Ectodermal cell (in vitro differentiated cells): ENCODE measurements at regions not wholly inside any gene's neighbourhood (a gene's known extent, or its start where the extent isn't known, plus 50 kb on each side); places are given as distances from the start of the nearest gene placed in this dataset.
"Not testable (repeated sequence)": the region's sequence is repeated elsewhere in the genome, so short reads cannot be mapped to it uniquely, and the experiment has no call there.

Source experiments
- H3K27ac ChIP-seq: 2 replicates; pipeline ENCODE4 v1.7.0; 2013; ENCODE audit warnings: mild to moderate bottlenecking, low read depth, low read length; ENCODE audit not compliant: insufficient read depth, poor library complexity, severe bottlenecking
- H3K27me3 ChIP-seq: 2 replicates; pipeline ENCODE4 v1.7.0; 2013; ENCODE audit warnings: mild to moderate bottlenecking, low read length; ENCODE audit not compliant: insufficient read depth, control insufficient read depth, poor library complexity, severe bottlenecking
- H3K36me3 ChIP-seq: one replicate; pipeline ENCODE4 v1.7.0; 2013; ENCODE audit warnings: low read length; ENCODE audit not compliant: control insufficient read depth, insufficient read depth
- H3K4me1 ChIP-seq: one replicate; pipeline ENCODE4 v1.7.0; 2013; ENCODE audit warnings: low read length; ENCODE audit not compliant: control insufficient read depth, insufficient read depth
- H3K4me3 ChIP-seq: 2 replicates; pipeline ENCODE4 v1.7.0; 2013; ENCODE audit warnings: low read depth, low read length, control low read depth; ENCODE audit not compliant: insufficient read depth
- H3K9me3 ChIP-seq: 2 replicates; pipeline ENCODE4 v1.7.0; 2013; ENCODE audit warnings: mild to moderate bottlenecking, low read length, moderate library complexity; ENCODE audit not compliant: control insufficient read depth
- WGBS, 2 experiments: methylation state at CpG; one replicate each; pipeline ENCODE4 v1.1.7; 2013; ENCODE audit warnings: missing lambda C conversion rate in 2 of 2; 5-methylcytosine and 5-hydroxymethylcytosine counted together

DNA sequence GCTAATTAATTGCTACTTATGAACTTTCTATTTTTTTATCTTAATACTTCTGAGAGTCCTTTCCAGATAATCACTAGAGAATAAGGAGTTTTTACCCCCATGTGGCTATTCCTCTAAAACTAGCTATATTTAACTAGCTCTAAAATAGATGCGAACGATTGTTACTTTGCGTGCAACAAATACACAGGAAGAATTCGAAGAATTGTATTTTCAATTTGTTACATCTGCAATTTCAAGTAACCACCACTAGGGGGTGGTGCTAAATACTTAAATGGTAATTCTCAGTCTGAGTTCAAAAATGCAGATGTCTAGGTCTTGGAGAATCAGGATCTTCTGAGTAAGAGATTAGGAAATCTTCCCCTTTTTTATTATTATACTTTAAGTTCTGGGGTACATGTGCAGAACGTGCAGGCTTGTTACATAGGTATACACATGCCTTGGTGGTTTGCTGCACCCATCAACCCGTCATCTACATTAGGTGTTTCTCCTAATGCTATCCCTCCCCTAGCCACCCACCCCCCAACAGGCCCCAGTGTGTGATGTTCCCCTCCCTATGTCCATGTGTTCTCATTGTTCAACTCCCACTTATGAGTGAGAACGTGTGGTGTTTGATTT is 80.9 kb upstream of the KIF2A start:
- 87 to 89% methylated on average over 6 of the region's 7 CpGs for WGBS, 2 experiments
- not testable (repeated sequence) for H3K27ac ChIP-seq, H3K36me3 ChIP-seq, H3K4me1 ChIP-seq, H3K9me3 ChIP-seq, H3K27me3 ChIP-seq, H3K4me3 ChIP-seq

DNA sequence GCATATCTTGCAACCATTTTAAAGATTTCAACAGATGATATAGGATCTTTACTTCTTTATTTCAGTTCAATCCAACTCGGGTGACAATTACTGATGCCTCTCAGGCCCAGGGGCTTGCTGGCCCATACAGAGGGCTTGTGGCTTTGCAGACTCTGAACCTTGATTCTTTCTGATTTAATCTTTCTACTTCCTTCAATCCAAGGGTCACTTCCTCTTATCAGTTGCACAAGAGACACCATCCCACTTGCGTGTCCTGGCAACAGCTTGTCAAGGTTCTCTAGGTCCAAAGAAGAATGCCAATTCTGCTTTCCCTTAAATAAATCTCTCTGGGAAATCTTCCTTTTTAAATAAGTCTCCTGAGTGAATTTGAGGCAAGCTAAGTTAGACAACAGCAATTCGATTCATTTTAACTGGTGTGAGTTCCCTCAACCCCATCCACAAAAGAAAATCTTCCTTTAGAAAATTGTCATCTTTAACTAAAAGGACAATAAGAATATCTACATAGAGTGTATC is 75.1 kb upstream of the KIF2A start:
- H3K4me1 ChIP-seq, H3K9me3 ChIP-seq, H3K4me3 ChIP-seq, H3K36me3 ChIP-seq, H3K27ac ChIP-seq, H3K27me3 ChIP-seq: not testable (repeated sequence)
- WGBS, 2 experiments = 87 to 100% methylated on average over 2 of the region's 3 CpGs

DNA sequence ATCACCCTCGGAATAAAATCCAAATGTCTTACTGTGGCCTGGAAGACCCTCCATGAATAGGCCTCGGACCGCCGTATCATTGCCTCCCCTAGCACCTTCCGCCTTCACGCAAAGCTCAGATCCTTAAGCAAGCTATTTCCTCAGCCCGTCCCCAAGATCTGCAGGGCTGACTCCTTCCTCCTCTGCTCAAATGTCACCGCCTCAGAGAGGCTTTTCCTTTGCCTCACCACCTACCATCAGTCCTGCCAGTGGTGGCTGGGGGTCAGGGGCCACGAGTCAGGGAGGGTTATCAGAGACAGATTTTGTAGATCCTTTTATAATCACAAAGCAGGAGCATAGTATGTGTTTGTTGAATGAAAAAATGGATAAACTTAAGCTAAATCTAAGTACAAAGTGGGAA is 74.4 kb upstream of the KIF2A start:
- Histone ChIP-seq H3K27ac (no peak overlapping the region), H3K36me3 (no peaks in the 10 kb centered on the region), H3K4me3 (no peak overlapping the region), H3K27me3 (no peaks in the 10 kb centered on the region), H3K4me1 (peaks cover 4% of the 10 kb centered on the region), H3K9me3 (no peaks in the 10 kb centered on the region)
- WGBS, 2 experiments = 91 to 95% methylated on average over 9 of the region's 9 CpGs

DNA sequence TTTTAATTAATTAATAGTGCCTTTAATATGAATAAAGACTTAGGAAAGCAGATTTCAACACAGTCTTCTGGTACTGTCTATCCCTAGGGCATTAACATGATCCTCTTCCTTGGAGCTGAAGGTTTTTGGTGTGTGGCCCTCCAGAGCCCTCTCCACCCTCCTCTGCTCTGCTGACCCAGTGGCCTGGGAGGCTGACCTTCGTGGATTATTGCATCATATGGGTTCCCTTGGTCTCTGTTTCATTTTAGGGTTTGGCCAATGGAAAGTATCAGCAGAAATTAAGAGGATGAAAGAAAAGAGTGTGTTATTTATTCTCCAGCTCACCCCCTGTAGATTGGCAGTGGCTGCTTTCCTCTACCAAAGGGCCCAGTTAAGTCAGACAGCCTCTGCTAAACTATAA is 73.8 kb upstream of the KIF2A start:
- not testable (repeated sequence) for H3K27ac ChIP-seq, H3K9me3 ChIP-seq, H3K36me3 ChIP-seq, H3K4me1 ChIP-seq, H3K4me3 ChIP-seq, H3K27me3 ChIP-seq
- no CpG with 5 or more reads among the region's 1 CpG for WGBS, 2 experiments

DNA sequence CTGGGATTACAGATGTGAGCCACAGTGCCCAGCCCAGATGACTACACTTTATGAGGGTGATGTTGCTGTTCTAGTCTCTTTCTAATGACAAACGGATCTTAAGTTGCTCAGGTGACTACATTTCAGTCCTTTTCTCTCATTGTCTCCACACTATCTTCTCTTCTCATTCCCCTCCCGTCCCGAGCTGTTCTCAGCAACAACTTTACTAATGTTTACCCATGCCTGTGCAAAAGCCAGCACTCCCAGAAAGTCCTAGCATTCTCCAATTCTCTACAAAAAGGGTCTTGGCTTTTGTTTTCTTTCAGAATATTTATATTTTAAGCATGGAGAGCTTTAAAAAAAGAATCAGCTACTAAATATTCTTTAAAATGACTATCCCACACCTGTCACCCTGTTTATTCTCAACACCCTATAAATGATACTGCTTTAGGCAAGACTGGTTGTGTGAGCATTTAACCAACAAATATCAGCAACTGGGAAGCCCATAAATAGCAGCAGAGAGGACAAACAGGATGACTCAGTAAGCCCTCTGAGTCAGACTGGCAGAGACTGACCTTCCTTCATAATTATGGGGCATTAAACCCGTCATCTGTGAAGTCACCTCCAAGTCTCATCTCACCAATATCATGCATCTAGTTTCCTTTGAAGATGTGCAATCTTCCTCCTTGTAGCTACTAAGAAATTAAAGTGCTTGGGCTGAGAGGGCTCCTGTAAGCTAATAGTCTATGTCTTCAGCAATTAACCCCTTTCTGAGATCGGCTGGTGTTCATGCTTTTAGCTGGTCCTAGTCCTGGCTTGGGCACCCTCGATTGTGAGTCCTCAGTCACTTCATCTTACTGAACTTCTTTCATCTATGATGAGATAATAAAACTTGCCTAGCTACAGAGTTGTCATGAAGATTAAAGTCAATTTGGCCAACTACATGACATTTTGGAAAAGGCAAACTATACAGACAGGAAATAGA is 72.6 kb upstream of the KIF2A start:
- H3K27ac ChIP-seq, H3K36me3 ChIP-seq, H3K4me3 ChIP-seq, H3K27me3 ChIP-seq, H3K9me3 ChIP-seq, H3K4me1 ChIP-seq: not testable (repeated sequence)
- WGBS, 2 experiments = 86 to 92% methylated on average over 5 of the region's 6 CpGs

DNA sequence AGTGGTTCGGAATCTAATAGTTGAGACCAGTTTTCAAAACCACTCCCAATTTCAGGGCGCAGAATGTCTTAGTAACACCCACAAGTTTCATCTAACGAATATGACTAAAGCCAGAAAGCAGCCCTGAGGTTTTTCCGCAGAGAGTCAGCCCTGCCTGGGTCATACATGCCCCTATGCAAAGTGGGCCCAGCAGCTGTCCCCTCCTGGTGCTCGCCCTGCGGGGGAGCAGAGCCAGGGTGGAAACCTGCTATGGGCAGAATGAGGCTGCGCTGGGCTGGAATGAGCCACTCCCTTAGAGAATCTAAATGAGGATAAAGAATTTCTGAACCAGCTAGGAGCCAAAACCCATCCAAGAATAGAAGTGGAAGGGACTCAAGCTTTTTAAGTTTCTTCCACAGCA is 69.4 kb upstream of the KIF2A start:
- H3K9me3 ChIP-seq, H3K4me1 ChIP-seq: not testable (repeated sequence)
- 59 to 63% methylated on average over 7 of the region's 7 CpGs for WGBS, 2 experiments

DNA sequence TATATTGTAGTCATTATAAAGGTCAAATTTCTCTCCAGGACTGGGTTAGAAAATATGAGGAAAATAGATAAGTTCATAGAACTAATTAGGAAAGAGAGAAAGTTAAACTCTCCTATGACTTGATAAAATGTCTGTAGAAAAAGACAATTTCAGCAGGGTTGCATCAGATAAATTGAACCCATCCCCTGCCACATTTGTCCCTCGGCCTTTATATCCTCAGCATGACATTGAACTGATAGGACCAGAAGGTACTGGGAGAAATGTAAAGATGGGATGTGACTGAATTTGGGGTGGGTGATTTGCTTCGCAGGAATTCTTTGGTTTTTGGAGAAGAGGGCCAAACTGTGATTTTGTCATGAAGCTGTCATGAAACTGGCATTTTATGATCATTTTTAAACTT is 68.1 kb upstream of the KIF2A start:
- H3K27ac ChIP-seq = not testable (repeated sequence)

More for the DNA sequence above, 69.4 kb upstream of the KIF2A start:
- H3K4me3 ChIP-seq, H3K27me3 ChIP-seq, H3K36me3 ChIP-seq, H3K27ac ChIP-seq: not testable (repeated sequence)

DNA sequence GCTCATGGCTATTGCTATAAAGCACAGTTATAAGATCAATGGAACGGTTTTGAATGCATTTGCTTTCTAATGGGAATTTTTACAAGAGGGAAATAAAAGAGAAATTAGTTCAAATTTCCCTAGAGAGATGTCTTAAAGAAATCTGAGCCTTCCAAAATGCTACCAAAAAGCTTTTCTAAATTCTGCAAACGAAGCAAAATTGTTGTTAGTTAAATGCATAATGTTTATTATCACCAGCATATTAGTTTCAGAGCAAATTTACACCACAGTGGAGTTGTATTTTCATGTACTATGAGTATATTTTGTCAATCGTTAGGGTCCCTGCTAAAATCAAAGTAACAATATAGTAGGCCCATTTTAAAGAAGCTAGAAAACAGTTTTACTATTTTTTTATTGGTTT is 67.4 kb upstream of the KIF2A start:
- H3K4me3 ChIP-seq, H3K36me3 ChIP-seq, H3K4me1 ChIP-seq, H3K27me3 ChIP-seq, H3K9me3 ChIP-seq, H3K27ac ChIP-seq: not testable (repeated sequence)
- 100% methylated on average over 2 of the region's 3 CpGs; no CpG with 5 or more reads in 1 of the 2 experiments for WGBS, 2 experiments

More for the DNA sequence above, 68.1 kb upstream of the KIF2A start:
- not testable (repeated sequence) for H3K4me3 ChIP-seq, H3K4me1 ChIP-seq, H3K9me3 ChIP-seq, H3K27me3 ChIP-seq, H3K36me3 ChIP-seq
- 93 to 100% methylated on average over 2 of the region's 2 CpGs for WGBS, 2 experiments

DNA sequence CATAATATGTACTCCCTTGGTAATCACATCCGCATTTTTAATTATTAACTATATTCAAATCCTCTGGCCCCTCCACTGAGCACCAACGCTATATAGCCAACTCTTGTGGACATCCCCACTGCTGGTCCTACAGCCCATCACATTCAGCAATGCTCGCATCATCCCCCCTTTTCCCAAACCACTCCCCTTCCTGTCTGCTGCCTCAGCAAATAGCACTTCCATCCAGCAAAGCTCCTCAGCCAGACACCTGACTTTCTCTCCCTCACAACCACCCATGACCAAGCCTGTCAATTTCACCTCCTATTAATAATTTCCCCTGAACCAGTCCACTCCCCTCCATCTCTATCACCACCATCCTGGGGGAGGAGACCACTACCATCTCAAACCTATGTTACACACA is 65.5 kb upstream of the KIF2A start:
- 90 to 97% methylated on average over 3 of the region's 3 CpGs for WGBS, 2 experiments
- H3K36me3 ChIP-seq, H3K4me3 ChIP-seq, H3K27me3 ChIP-seq, H3K4me1 ChIP-seq, H3K27ac ChIP-seq, H3K9me3 ChIP-seq: not testable (repeated sequence)

DNA sequence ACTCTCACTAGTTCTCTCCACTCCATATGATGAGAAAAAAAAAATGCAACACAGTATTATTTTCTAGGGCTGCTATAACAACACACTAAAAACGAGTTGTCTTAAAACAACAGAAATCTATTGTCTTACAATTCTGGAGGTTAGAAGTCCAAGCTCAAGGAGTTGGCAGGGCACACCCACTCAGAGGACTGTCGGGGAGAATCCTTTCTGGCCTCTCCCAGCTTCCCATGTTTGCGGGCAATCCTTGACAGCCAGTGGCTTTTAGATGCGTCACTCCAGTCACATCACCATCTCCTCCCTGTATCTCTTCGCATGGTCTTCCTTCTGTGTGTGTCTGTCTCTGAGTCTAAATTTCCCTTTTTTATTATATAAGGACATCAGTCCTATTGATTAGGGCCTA is 64.0 kb upstream of the KIF2A start:
- 89 to 91% methylated on average over 4 to 5 of the region's 5 CpGs for WGBS, 2 experiments
- not testable (repeated sequence) for H3K4me3 ChIP-seq, H3K9me3 ChIP-seq, H3K4me1 ChIP-seq, H3K27me3 ChIP-seq, H3K36me3 ChIP-seq, H3K27ac ChIP-seq
